BLaER1 treated with 17β-estradiol and CSF1 and Interleukin-3, amounts not matched to agents 10 nM and 100 nM (cell line): ENCODE measurements at regions not wholly inside any gene's neighbourhood (a gene's known extent, or its start where the extent isn't known, plus 50 kb on each side); places are given as distances from the start of the nearest gene placed in this dataset.
"Not testable (repeated sequence)": the region's sequence is repeated elsewhere in the genome, so short reads cannot be mapped to it uniquely, and the experiment has no call there.

Experiments
- H3K27ac ChIP-seq, 11 experiments: shearing (Covaris generic); formaldehyde crosslinking; 2 replicates each; pipeline ENCODE4 v1.8.1; 2022
- H3K27me3 ChIP-seq, 11 experiments: shearing (Covaris generic); formaldehyde crosslinking; 2 replicates each; pipeline ENCODE4 v1.8.1; 2022
- H3K36me3 ChIP-seq, 11 experiments: shearing (Covaris generic); formaldehyde crosslinking; 2 replicates each; pipeline ENCODE4 v1.8.1; 2022
- H3K4me1 ChIP-seq, 10 experiments: shearing (Covaris generic); formaldehyde crosslinking; 2 replicates each; pipeline ENCODE4 v1.8.1; 2022
- H3K4me2 ChIP-seq, 11 experiments: shearing (Covaris generic); formaldehyde crosslinking; 2 replicates each; pipeline ENCODE4 v1.8.1; 2022
- H3K4me3 ChIP-seq, 10 experiments: shearing (Covaris generic); formaldehyde crosslinking; 2 replicates each; pipeline ENCODE4 v1.8.1; 2022
- H3K9ac ChIP-seq, 11 experiments: shearing (Covaris generic); formaldehyde crosslinking; 2 replicates each; pipeline ENCODE4 v1.8.1; 2022
- H3K9me3 ChIP-seq, 11 experiments: shearing (Covaris generic); formaldehyde crosslinking; replicated peaks in 1 of 11; 2 replicates each; pipeline ENCODE4 v1.8.1; 2022
- H4K20me1 ChIP-seq, 11 experiments: shearing (Covaris generic); formaldehyde crosslinking; 2 replicates each; pipeline ENCODE4 v1.8.1; 2022
- Cebpa-rat ChIP-seq, 11 experiments: shearing (Covaris generic); IDR thresholded peaks; 2 replicates each; pipeline ENCODE4 v1.8.1; 2022

DNA sequence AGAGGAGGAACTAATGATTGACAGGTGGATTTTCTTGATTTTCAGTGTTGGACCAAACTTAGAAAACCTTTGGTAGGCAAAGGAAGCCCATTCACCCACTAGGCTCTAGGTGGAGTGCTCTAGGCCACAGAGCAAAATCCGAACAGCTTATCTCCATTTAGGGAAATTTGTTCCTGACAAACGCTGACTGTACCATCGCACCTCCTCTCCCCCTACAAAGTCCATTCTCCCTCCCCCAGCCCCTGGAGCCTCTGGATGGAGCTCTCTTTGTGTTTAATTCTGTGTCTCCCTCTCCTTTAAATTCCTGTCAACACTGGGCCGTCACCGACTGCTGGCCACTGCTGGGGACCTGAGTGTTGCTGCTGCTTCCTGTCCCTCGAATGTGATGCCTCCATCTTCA, 350.1 kb upstream of the IRX2 start:
- Histone ChIP-seq H3K9ac (peak overlapping the region in 7 of 11 experiments; percentile 66 to 86 (median 81); a peak in 13 of 22 replicates), H3K27ac (peak overlapping the region in 8 of 11 experiments; percentile 66 to 89 (median 84); a peak in 15 of 22 replicates), H3K9me3 (no peaks in the 10 kb centered on the region), H3K4me1 (peaks cover 42 to 79% (median 73%) of the 10 kb centered on the region in 10 experiments), H3K36me3 (no peaks in the 10 kb centered on the region), H3K4me2 (peak overlapping the region in 9 of 11 experiments; percentile 73 to 92 (median 85); a peak in 17 of 22 replicates), H4K20me1 (no peaks in the 10 kb centered on the region), H3K4me3 (peak overlapping the region in 2 of 10 experiments; percentile 58 to 59; a peak in 2 of 20 replicates), H3K27me3 (peaks cover 16 to 41% (median 30%) of the 10 kb centered on the region in 11 experiments; a peak in 21 of 22 replicates)
- TF ChIP-seq Cebpa-rat (IDR thresholded peaks at IDR 0.05): no peak

DNA sequence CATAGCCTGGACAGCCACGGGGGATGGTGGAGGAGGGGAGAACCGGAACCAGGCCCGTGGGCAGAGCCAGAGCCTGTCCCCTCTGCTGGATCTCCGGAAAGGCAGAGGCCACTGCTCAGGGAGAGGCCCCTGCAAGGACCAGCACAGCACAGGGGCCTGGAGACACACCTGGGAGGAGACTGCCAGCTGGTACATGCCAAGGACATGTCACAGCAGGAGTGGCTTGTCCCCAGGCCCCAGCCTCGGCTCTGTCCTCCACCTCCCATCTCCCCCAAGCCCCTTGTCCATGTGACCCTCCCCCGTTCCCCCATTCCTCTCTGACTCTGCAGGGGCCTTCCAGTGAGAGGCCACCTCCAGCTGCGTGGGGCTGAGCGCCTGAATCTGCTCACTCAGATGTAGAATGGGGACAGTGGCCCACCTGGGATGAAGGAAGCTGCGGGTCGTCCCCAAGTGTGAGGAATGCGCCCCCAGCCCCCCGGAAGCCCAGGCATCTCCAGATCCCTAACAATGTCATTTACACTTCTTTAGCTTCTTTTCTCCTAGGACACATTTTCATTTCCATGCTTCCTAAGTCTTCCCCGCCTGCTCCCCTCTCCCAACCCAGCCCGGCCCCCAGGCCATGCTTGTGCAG, 349.6 kb upstream of the IRX2 start:
- Histone ChIP-seq H4K20me1 (no peaks in the 10 kb centered on the region), H3K9me3 (no peaks in the 10 kb centered on the region), H3K4me1 (peaks cover 42 to 75% (median 70%) of the 10 kb centered on the region in 10 experiments), H3K4me3 (peak overlapping the region in 2 of 10 experiments; percentile 20 to 58; a peak in 2 of 20 replicates), H3K36me3 (no peaks in the 10 kb centered on the region), H3K27me3 (peaks cover 16 to 39% (median 30%) of the 10 kb centered on the region in 11 experiments; a peak in 21 of 22 replicates), H3K27ac (peak overlapping the region in 7 of 11 experiments; percentile 13 to 89 (median 89); a peak in 13 of 22 replicates), H3K4me2 (peak overlapping the region in 10 of 11 experiments; percentile 13 to 92 (median 83); a peak in 19 of 22 replicates), H3K9ac (peak overlapping the region in 6 of 11 experiments; percentile 12 to 86 (median 78); a peak in 9 of 22 replicates)
- no peak for TF ChIP-seq Cebpa-rat (IDR thresholded peaks at IDR 0.05)

DNA sequence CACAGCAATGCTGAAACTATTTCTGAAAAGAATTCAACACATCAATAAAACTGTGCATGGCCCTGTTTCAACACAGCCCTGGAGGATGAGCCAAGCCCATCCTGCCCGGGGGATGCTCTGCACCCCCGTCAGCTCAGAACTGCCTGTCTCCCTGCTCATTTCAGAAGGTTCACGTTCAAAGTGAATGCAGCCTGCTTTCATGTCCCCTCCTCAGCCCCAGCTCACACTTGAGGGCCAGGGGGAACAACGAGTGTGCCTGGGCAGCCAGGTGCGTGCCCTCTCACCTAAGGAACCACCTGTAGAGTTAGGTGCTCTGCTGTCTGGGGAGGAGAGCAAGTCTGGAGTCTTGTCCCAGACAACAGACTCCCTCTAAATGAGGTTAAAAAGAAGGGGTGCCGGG, 348.5 kb upstream of the IRX2 start:
- no peaks in the 10 kb centered on the region for H3K9me3 ChIP-seq
- peak overlapping the region in 5 of 11 experiments; percentile 75 to 89 (median 89); a peak in 10 of 22 replicates for H3K27ac ChIP-seq
- TF ChIP-seq Cebpa-rat (IDR thresholded peaks at IDR 0.05): peak in 1 of 11 experiments; percentile 31; a peak in 1 of 22 replicates
- H3K4me3 ChIP-seq: no peak overlapping the region
- peaks cover 32 to 65% (median 59%) of the 10 kb centered on the region in 10 experiments for H3K4me1 ChIP-seq
- H3K4me2 ChIP-seq: peak overlapping the region in 9 of 11 experiments; percentile 24 to 92 (median 85); a peak in 18 of 22 replicates
- no peaks in the 10 kb centered on the region for H4K20me1 ChIP-seq
- no peaks in the 10 kb centered on the region for H3K36me3 ChIP-seq
- H3K27me3 ChIP-seq: peaks cover 14 to 34% (median 22%) of the 10 kb centered on the region in 11 experiments; a peak in 21 of 22 replicates
- peak overlapping the region in 5 of 11 experiments; percentile 1 to 86 (median 84); a peak in 7 of 22 replicates for H3K9ac ChIP-seq

DNA sequence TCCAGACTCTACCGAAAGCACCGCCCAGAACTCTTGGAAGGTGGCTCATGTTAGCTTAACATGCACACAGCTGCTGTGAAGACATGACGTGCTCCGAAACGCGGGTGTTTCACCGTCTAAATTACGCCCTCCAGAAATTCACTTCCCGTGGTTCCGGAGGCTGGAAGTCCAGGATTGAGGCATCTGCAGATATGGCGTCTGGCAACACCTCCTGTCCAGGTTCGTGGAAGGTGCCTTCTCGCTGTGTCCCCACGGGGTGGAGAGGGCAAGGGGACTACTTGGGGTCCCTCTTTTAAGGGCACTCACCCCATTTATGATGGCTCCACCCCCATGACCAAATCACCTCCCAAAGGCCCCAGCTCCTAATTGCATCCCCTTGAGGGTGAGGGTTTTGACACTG, 348.0 kb upstream of the IRX2 start:
- Histone ChIP-seq H3K4me2 (peak overlapping the region in 8 of 11 experiments; percentile 23 to 92 (median 87); a peak in 15 of 22 replicates), H3K9me3 (no peaks in the 10 kb centered on the region), H3K27ac (peak overlapping the region in 3 of 11 experiments; percentile 42 to 89 (median 89); a peak in 4 of 22 replicates), H3K4me1 (peaks cover 27 to 60% (median 55%) of the 10 kb centered on the region in 10 experiments), H3K4me3 (no peak overlapping the region), H4K20me1 (no peaks in the 10 kb centered on the region), H3K27me3 (peaks cover 10 to 30% (median 18%) of the 10 kb centered on the region in 11 experiments; a peak in 21 of 22 replicates), H3K36me3 (no peaks in the 10 kb centered on the region), H3K9ac (no peak overlapping the region)
- no peak for TF ChIP-seq Cebpa-rat (IDR thresholded peaks at IDR 0.05)

DNA sequence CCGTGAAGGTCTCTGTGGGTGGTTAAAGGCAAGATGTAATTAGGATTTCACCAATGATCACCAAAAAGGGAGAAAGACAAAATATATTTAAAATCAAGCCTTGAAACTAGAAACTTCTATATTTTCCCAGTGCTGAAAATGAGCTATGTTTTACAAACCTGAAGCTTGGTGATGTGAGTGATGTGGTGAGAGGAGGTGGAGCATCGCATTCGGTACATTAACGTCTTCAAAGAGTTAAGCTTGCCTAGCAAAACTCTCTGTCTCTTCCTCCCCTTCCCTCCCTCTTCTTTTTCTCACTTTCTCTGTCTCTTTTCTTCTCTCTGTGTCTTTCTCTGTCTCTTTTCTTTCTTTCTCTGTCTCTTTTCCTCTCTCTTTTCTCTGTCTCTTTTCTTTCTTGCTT, 347.3 kb upstream of the IRX2 start:
- Histone ChIP-seq H3K4me2 (peak overlapping the region in 5 of 11 experiments; percentile 81 to 92 (median 89); a peak in 8 of 22 replicates), H3K4me1 (peaks cover 20 to 53% (median 48%) of the 10 kb centered on the region in 10 experiments), H3K9ac (peak overlapping the region in 1 of 11 experiments; percentile 7; a peak in 1 of 22 replicates), H3K4me3 (no peak overlapping the region), H3K27me3 (peaks cover 3 to 23% (median 11%) of the 10 kb centered on the region in 11 experiments; a peak in 20 of 22 replicates), H4K20me1 (no peaks in the 10 kb centered on the region), H3K36me3 (no peaks in the 10 kb centered on the region), H3K9me3 (no peaks in the 10 kb centered on the region), H3K27ac (peak overlapping the region in 3 of 11 experiments; percentile 42 to 89 (median 89); a peak in 4 of 22 replicates)
- no peak for TF ChIP-seq Cebpa-rat (IDR thresholded peaks at IDR 0.05)

DNA sequence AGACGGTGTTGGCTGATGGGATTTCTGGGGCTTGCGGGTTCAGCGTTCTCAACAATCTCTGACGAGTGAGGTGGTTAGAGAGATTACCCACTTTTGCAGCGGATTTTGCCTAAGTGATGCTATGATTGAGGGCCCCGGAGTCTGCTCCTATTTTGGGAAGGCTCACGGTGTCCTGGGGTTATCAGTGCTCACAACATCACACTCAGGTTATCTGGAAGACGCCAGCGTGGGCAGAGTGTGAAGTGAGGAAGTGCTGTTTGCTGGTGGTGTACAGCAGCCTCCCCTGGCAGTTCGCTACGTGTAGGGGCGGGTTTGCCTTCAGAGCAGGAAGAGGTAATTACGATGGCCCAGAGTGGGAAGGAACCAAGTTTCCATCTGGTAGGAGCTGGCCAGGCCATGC, 341.2 kb upstream of the IRX2 start:
- peak overlapping the region in 6 of 11 experiments; percentile 3 to 36 (median 18); a peak in 8 of 22 replicates for H3K27ac ChIP-seq
- no peak overlapping the region for H3K4me3 ChIP-seq
- H3K36me3 ChIP-seq: no peaks in the 10 kb centered on the region
- no peak overlapping the region for H3K9ac ChIP-seq
- no peaks in the 10 kb centered on the region for H3K27me3 ChIP-seq
- no peak for TF ChIP-seq Cebpa-rat (IDR thresholded peaks at IDR 0.05)
- peaks cover 30 to 39% (median 35%) of the 10 kb centered on the region in 10 experiments for H3K4me1 ChIP-seq
- H3K9me3 ChIP-seq: no peaks in the 10 kb centered on the region
- no peaks in the 10 kb centered on the region for H4K20me1 ChIP-seq
- H3K4me2 ChIP-seq: peak overlapping the region; percentile 33 to 80 (median 55)

DNA sequence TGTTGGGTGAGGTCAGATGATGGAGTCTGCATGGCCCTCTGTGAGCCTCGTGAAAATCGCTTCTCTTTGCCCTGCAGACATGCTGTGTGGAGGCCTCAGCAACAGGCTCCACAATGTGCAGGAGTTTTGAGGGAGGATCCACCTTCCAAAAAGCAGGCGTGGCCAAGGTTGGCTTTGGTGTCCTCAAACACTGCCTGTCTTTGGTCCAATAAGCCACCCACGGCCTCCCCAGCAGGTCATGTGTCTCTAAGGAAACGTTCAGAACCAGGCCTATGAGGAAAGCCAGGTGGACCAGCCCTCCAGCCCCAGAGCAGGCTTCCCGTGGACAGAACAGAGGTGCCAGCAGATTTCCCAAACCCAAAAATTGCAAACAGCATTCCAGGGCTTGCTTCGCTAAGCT, 340.7 kb upstream of the IRX2 start:
- H3K4me3 ChIP-seq: no peak overlapping the region
- peak overlapping the region; percentile 33 to 80 (median 55) for H3K4me2 ChIP-seq
- H3K9me3 ChIP-seq: no peaks in the 10 kb centered on the region
- no peaks in the 10 kb centered on the region for H3K27me3 ChIP-seq
- H3K27ac ChIP-seq: peak overlapping the region in 6 of 11 experiments; percentile 3 to 36 (median 18); a peak in 8 of 22 replicates
- H3K36me3 ChIP-seq: no peaks in the 10 kb centered on the region
- H3K9ac ChIP-seq: no peak overlapping the region
- no peak for TF ChIP-seq Cebpa-rat (IDR thresholded peaks at IDR 0.05)
- no peaks in the 10 kb centered on the region for H4K20me1 ChIP-seq
- peaks cover 30 to 39% (median 35%) of the 10 kb centered on the region in 10 experiments for H3K4me1 ChIP-seq

DNA sequence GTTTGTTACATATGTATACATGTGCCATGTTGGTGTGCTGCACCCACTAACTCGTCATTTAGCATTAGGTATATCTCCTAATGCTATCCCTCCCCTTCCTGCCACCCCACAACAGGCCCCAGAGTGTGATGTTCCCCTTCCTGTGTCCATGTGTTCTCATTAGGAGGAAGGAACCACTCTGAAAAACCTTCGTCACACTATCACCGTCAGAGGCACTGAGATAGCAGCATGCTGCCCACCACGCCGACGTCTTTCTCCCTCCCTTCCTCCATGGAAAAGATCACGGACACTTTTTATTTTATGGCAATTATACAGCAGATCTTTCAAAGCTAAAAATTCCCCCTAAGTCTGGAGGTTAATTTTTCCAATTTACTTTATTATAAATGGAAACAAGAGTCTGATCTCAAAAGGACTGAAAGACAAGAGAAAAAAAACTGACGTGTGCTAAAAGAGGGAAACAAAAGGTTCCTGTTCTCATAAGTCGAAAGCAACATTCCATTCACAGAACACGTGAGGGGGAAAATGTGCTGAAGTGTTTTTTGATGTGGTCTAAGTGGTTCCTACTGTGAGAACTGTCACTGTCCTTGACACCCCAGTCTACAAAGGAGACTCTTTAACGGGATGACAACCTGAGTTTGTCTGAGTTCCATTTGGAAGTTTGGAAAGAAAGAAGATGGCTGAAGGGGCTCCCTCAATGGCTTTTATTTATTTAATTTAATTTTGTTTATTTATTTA, 339.7 kb upstream of the IRX2 start:
- H3K4me1 ChIP-seq: peaks cover 30 to 47% (median 37%) of the 10 kb centered on the region in 10 experiments
- no peak overlapping the region for H3K27ac ChIP-seq
- H3K36me3 ChIP-seq: no peaks in the 10 kb centered on the region
- no peaks in the 10 kb centered on the region for H3K9me3 ChIP-seq
- no peak overlapping the region for H3K4me3 ChIP-seq
- H3K4me2 ChIP-seq: peak overlapping the region; percentile 60 to 80 (median 67); a peak in 21 of 22 replicates
- H4K20me1 ChIP-seq: no peaks in the 10 kb centered on the region
- H3K9ac ChIP-seq: no peak overlapping the region
- no peak for TF ChIP-seq Cebpa-rat (IDR thresholded peaks at IDR 0.05)
- no peaks in the 10 kb centered on the region for H3K27me3 ChIP-seq

DNA sequence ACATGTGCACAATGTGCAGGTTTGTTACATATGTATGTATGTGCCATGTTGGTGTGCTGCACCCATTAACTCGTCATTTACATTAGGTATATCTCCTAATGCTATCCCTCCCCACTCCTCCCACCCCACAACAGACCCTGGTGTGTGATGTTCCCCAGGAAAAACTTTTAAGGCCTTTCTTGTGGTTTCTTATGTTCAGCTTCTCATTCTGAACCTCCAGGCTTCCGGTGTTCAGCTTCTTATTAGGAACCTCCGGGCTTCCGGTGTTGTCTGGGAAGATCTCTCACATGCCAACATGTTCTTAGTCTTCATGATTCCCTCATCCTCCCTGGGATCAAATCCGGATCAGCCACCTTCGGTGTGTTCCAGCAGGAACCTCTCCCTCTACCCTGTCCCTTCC, 338.8 kb upstream of the IRX2 start:
- H3K9me3 ChIP-seq, H3K36me3 ChIP-seq, H3K27me3 ChIP-seq, H3K4me3 ChIP-seq, H3K9ac ChIP-seq, H4K20me1 ChIP-seq: not testable (repeated sequence)
- Histone ChIP-seq H3K4me1 (peaks cover 30 to 47% (median 37%) of the 10 kb centered on the region in 10 experiments), H3K4me2 (peak overlapping the region; percentile 60 to 80 (median 67)), H3K27ac (peak overlapping the region in 3 of 11 experiments; percentile 0 to 14 (median 13); a peak in 6 of 22 replicates)
